ENCODE measurements at regions not wholly inside any gene's neighbourhood (a gene's known extent, or its start where the extent isn't known, plus 50 kb on each side); places are given as distances from the start of the nearest gene placed in this dataset.

DNA sequence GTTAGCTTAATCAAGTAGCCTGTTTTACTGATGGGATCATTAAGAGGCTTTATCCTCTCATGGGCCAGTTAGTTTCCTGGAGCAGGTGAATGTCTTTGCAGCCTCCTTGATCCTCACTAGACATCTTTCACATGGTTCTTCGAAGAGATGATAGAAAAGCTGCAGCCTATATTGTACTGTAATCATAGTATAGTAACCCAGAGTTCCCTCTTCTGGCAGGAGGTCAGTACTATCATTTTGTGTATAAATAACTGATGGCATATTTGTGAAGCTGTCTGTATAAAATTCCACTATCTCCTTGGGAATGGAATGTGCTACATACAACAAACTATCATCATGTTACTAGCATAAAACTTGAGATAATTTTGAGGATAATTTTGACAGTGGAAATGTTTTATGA lies 123.8 kb upstream of the PRPS1L1 start:
- FAIRE-seq (no peak), DNase-seq (ENCODE audit: low spot score in 2 of 2) (no peak)

DNA sequence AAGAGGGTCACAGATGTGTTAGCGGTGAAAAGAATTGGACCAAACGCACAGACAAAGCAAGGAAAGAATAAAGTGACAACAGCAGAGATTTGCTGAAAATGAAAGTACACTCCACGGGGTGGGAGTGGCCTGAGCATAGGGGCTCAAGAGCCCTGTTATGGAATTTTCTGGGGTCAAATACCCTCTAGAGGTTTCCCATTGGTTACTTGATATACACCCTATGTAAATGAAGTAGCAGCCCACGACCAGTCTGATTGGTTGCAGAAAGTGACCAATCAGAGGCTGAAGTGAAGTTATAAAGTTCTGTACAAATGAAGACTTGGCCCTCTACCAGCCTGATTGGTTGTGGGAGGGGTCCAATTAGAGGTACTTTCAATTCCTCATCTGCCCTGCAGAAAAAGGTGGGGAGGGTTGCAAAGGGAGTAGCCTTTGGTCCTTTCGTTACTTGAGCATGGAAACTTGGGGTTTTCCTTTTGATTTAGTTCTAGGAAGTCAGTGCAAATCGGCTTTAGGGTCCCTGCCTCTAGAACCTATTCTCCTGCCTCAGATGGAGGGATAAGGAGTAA lies 125.6 kb upstream of the PRPS1L1 start:
- no peak for DNase-seq (ENCODE audit: low spot score in 2 of 2)
- FAIRE-seq: no peak

DNA sequence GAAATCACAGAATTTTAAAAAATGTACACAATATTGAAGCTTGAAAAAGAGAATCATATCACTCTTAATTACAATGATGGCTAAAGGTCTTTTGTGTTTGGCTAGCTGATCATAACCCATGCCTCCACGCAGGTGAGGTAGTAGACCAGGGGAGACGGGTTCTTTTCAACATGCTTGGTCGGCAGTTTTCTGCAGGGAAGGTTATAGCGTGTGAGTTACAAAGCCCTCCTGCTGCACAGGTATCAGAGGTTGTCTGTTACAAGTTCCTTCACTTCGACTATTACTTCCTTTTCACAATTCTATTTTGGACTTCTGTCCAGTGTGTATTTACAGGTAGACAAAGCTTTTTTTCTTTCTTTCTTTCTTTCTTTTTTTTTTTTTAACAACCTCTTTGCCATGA lies 127.1 kb upstream of the PRPS1L1 start:
- FAIRE-seq: no peak
- no peak for DNase-seq (ENCODE audit: low spot score in 2 of 2)

DNA sequence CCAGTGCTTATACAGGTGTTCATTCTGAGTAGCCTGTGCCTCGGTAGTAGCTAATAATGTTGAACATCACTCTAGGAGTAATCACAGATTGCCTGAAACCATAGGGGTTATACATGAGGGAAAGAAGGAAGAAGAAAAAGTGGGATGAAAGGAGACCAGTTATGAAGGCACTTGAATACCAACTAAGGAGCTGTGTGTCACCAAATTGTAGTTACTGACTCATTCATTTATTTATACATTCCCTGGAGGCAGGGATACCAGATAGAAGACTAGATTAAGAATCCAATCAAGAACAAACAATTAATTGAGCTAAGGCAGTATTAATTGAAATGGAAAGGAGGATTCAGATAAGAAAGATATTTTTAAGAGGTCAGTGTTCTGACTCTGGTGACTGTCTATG lies 129.6 kb upstream of the PRPS1L1 start:
- DNase-seq (ENCODE audit: low spot score in 2 of 2) (no peak), FAIRE-seq (no peak)

DNA sequence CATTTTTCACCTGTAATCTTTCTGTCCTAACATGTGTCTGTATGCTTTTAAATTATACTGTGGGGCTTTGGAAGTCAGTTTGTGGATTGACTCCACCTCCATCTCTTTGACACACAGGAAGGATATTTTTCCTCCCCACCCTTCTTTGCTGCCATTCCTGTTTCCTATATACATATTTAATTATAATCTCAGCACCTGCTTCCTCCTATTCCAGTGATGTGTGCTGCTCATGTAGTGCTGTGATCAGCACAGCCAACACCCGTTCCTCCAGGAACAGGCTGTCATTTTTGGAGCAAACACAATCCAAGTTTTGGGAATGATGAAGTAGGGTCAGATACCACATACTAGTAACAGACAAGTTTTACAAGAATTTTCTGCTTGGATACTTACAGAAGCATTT lies 135.0 kb upstream of the PRPS1L1 start:
- FAIRE-seq (no peak), DNase-seq (ENCODE audit: low spot score in 2 of 2) (no peak)

DNA sequence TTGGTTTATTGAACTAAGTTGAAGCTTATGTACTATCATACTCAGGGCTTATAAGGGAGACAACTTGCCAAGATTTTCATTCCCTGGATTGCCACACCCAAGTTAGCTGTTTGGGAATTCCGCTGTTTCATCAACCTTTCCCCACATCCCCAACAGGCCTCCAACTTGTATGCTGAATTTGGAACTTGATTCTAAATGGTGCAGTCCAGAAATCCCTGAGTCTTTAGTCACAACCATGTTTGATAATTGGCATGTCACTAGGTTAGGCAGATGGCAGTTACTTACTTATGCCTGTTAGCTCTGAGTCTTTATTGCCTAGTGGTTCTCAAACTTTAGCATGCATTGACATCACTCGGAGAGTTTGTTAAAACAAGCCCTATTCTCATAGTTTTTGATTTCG lies 135.4 kb upstream of the PRPS1L1 start:
- DNase-seq (ENCODE audit: low spot score in 2 of 2) (no peak), FAIRE-seq (no peak)

DNA sequence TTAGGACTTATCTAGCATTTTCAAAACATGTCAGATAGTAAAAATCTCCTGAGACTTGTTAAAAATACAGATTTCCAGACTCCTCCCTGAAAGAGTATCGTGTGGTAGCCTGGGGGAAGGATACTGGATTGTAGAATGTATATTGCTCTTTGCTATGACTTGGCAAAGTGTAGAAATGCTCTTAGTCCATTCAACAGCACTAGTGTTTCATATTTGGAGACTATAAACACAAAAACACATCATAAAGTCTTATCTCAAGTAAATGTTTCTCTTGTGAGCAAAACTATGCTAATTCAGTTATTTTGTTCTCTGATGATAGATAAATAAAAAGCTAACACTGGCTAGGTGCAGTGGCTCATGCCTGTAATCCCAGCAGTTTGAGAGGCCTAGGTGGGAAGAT lies 137.5 kb upstream of the PRPS1L1 start:
- FAIRE-seq (no peak), DNase-seq (ENCODE audit: low spot score in 2 of 2) (no peak)

DNA sequence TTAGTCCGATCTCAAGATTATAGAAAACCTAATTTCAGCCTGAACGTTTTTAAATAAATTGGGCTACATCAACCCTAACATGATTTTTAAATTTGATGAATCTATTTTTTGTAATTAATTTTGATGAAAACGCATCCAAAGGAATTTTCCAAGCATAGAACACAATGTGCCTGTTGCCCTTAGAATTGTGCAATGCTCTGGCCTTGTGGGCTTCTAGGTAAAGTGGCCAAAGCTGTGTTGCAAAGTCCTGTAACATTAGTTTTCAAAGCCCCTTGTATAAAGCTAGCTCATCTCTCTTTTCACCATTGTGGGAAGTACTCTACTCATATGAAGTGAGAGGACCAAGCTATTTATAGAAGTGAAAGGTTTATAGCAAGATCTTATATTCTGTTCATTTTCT lies 138.4 kb upstream of the PRPS1L1 start:
- FAIRE-seq (no peak), DNase-seq (ENCODE audit: low spot score in 2 of 2) (no peak)

DNA sequence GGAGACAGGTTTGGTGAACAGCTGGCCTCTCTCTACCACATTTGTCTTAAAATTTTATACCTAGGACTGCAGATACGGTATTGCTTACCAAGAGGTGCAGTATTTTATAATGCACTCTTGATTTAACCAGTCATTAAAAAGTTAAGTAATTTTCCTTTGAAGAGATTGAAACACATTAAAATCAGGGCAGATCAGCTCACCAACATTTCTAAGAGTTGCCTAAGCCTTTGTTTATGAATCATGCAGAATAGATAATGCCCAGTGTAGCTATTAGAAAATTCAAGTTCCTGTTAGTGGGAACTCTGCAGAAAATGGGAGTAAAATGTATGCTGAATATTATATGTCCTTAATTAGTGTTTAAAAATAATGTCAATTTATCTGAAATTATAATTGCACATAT lies 140.2 kb upstream of the PRPS1L1 start:
- no peak for DNase-seq (ENCODE audit: low spot score in 2 of 2)
- no peak for FAIRE-seq

DNA sequence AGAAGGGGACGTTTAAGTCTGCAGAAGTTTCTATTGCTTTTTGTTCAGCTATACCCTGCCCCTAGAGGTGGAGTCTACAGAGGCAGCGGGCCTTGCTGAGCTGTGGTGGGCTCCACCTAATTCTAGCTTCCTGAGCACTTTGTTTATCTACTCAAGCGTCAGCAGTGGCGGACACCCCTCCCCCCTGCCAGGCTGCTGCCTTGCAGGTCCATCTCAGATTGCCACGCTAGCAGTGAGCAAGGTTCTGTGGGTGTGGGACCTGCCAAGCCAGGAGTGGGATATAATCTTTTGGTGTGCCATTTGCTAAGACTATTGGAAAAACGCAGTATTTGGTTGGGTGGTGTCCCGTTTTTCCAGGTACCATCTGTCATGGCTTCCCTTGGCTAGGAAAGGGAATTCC lies 147.3 kb upstream of the PRPS1L1 start:
- no peak for DNase-seq (ENCODE audit: low spot score in 2 of 2)
- no peak for FAIRE-seq

DNA sequence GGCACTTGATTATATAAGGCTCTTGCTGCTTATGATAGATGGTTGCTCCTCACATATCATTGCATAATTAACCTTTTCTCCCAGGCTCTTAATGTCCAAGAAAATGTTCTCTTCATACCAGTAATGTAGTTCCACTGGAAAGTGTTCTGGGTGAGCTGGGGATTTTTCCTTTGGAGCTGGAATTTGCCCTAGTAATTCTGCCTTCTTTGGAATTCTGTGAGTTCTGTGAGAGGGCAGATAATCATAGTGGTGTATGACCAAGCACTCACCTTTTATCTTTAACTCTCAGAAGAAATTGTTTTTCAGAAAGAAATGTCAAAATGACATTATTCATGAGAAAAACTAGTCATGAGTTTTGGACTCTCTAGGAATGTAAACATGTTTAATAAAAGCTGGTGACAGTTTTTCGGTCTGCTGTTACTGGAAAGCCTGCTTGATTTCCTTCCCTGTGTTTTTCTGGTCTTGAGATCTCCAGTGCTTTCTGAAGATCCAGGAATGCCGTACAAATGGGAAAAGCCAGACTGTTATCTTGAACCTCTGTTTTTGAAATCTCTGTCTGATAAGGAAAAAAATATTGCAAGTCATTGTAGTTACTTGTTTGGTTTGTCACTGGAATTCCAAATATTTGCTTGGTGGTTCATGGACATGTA lies 148.3 kb upstream of the PRPS1L1 start:
- DNase-seq (ENCODE audit: low spot score in 2 of 2) (no peak), FAIRE-seq (no peak)

DNA sequence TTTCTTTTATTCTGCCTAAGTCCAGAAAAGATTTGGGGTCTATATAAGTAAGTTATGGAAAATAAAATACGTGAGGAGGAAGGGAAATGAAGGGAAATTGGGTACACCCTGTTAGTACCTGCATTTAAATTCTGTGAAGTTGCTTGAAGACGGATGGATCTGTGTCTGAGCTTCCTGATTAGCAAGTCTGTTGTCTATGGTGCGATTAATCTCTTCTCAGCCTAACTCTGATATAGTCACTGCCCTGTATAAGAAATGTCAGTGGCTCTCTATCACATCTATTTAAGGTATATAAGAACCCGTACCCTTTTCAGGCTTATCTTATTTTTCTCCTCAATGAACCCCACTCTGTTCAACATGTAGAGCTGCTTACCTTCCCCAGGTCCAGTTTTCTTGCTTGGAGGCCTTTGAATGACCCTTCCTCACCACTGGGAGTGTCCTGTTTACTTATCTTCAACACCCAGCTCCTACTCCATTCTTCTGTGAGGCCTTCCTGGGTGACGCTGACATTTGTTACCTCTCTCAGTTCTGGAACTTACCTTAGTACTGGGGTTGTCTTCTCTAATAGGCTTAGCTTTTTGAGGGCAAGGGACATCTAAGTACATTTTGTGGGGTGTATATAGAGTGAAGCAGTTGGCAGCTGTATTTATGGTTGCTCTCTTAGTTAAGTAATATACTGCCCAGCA lies 149.6 kb upstream of the PRPS1L1 start:
- DNase-seq (ENCODE audit: low spot score in 2 of 2) (no peak), FAIRE-seq (no peak)

DNA sequence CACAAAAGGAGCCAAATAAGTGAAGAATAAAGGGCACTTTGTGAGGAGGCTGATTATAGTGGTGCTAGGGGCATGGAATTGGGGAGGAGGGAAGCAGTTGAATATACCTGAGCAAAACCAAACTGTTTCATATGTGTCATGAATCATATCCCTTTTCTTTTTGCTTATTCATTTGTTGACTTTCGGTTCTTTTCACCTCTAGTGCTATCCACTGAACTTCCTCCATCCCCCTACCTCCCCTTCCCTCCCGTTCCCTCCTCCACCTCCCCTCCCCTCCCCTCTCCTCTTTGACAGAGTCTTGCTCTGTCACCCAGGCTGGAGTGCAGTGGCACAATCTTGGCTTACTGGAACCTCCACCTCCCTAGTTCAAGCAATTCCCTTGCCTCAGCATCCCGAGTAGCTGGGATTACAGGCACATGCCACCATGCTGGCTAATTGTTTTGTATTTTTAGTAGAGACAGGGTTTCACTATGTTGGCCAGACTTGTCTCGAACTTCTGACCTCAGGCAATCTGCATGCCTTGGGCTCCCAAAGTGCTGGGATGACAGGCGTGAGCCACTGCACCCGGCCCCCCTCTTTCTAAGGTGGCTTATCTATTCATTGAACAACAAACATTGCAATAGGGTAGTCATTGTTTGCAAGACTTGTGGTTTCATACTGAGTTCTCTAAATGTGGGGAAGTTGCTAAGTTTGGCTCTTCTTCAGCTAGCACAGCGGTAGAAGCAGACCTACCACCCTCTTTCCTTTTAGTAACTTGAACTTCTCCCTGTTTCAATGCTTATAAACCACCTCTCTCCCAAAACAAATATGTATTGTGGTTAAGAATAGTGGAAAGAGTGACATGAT lies 150.4 kb upstream of the PRPS1L1 start:
- no peak for DNase-seq (ENCODE audit: low spot score in 2 of 2)

DNA sequence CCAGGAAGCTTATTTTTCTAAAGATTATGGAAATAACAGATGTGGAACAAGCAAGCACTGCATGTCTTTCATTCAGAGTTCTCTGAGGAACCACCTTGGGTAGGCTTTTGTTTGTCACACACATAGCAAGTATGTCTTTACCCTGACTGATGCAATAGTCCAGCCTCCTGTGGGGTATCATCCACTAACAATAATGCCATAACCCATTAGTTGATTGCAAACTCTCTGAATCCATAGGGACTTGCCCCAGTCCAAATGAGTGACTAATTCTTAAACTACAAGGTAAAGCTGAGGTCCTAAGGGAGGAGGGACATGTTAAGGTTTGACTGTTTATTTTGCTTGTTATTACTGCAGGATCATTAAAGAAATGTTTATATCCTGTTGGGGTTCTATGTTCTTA lies 151.4 kb upstream of the PRPS1L1 start:
- no peak for DNase-seq (ENCODE audit: low spot score in 2 of 2)
- FAIRE-seq: no peak

More for the DNA sequence above, 150.4 kb upstream of the PRPS1L1 start:
- FAIRE-seq: no peak

DNA sequence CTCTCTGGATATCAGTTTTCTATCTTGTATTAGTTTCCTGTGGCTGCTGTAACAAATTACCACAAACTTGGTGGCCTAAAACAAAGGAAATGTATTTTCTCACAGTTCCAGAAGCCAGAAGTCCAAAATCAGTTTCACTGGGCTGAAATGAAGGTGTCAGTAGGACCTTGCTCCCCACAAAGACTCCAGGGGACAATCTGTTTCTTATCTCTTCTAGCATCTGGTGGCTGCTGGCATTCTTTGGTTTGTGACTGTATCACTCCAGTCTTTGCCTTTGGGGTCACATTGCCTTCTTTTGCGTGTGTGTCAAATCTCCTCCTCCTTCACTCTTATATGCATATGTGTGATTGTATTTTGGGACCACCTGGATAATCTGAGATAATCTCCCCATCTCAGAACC lies 153.0 kb upstream of the PRPS1L1 start:
- DNase-seq (ENCODE audit: low spot score in 2 of 2): no peak
- FAIRE-seq: no peak

DNA sequence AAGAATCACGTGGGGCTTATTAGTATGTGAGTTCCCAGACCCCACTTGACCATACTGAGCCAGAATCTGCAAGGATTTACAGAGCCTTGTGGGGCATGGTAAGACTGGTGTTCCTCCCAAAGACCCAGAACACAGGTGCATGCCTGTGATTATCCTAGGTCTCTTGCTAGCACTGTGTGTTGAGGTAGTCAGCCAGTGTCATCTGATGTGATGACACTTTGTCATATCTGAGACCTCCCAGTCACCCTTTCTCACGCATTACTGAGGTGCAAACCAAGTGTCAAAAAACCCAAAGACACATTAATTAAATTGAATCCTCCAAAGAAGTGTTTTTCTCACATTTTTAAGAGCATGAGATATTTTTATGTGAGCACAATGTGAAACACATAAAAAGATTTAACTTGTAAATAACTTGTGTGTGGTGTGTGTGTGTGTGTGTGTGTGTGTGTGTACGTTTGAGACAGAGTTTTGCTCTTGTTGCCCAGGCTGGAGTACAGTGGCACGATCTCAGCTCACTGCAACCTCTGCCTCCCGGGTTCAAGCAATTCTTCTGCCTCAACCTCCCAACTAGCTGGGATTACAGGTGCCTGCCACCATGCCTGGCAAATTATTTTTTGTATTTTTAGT lies 162.0 kb upstream of the PRPS1L1 start:
- no peak for FAIRE-seq
- DNase-seq (ENCODE audit: low spot score in 2 of 2): no peak

DNA sequence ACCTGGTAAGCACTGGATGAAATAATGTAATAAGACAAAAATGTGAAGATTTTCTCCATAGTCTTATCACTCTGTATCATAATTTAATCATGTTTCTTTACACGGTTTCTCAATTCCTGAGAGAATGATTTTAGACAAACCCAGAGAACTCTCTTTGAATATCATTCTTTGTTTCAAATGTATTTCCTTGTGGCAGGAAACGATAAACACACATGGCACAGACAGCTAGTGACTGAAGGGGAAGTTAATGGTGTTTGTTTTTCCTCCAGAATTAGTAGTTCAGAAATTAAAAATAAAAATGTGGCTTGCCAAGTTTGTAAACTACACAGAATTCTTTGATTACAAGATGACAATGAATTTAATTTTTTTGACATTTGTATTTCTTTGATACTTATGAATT lies 163.7 kb upstream of the PRPS1L1 start:
- no peak for DNase-seq (ENCODE audit: low spot score in 2 of 2)
- FAIRE-seq: no peak

DNA sequence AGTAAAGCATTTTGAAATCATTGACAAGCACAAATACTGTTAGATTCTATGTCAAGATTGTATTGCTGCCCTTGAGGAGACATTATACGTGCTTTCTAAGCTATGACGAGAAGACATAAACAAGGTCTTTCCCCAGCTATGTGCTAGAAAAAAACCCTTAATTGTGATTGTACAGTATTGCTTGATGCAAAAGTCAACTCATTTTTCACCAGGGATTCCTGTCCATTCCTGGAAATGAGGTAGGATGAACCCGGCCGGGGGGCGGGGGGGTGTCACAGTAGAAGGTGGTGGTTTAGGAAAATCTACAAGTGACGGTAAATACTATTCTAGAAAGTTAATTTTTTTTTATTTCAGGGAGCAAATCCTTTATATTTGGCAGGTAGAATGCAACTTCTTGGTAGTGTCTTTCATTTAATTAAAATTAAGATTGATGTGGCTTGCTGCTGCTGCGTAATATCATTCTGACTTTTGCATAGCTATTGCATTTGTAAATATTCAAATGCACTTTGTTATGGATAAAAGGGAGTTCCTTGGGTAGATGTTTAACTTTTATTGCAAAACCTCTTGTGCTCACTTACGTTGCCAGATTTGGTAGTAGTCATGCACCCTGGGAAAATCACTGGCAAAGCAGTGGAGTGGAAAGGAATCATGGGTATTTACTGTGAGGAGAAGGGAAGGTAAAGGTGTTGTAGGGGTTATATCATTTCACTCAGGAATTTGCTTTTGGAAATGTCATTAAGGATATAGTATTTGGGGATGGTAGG lies 164.4 kb upstream of the PRPS1L1 start:
- no peak for FAIRE-seq
- no peak for DNase-seq (ENCODE audit: low spot score in 2 of 2)

DNA sequence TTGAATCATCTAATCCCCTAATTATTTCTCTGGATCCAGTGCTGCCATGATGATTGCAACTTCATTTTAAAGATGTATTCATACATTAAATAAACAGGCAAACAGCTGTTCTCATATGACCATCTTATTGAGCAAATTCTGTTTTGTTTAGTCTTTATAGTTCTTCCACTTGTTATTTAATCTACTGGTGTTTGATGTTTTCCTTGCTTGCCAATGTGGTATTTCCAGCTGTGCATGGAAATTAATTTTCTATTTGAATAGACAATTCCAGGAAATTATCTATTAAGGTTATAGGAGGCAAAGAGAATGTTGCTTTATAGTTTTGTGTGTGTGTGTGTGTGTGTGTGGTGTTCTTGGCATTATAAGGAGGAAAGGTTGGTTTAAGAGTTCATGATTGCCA lies 167.0 kb upstream of the PRPS1L1 start:
- DNase-seq (ENCODE audit: low spot score in 2 of 2) (no peak), FAIRE-seq (no peak)

DNA sequence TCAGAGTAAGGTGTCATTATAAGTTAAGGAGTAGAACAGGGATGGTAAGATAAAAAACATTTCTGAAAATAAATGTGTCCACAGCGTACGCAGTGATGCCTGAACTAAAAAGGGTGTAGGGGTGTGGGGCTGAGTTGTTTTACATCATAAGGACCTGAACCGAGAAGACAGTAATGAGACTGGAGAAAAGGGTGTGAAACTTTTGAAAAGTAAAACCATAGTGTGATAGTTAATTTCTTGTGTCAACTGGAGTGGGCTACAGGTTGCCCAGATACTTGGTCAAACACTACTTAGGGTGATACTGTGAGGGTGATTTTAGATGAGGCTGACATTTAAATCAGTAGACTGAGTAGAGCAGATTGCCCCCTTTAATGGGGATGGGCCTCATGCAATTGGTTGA lies 169.0 kb upstream of the PRPS1L1 start:
- FAIRE-seq: no peak

More for the DNA sequence above, 169.0 kb upstream of the PRPS1L1 start:
- no peak for DNase-seq (ENCODE audit: low spot score in 2 of 2)
